NOMO-1 treated with DMSO at 0.1 percent for 48 hours (cell line): ENCODE measurements at regions not wholly inside any gene's neighbourhood (a gene's known extent, or its start where the extent isn't known, plus 50 kb on each side); places are given as distances from the start of the nearest gene placed in this dataset.

Source experiments
- DNase-seq: peaks from one replicate; lab custom pipeline; 2025; ENCODE audit not compliant: unreplicated experiment; lab: John Stamatoyannopoulos, UW

GRCh38 chr9:78491402-78491801, 194.5 kb downstream of the PSAT1 start:
- no peak for DNase-seq

- no peak for DNase-seq
Observed at GRCh38 chr9:78493166-78493742, 196.3 kb downstream of the PSAT1 start.

- no peak for DNase-seq
Observed at GRCh38 chr9:78502566-78502965, 205.6 kb downstream of the PSAT1 start.

GRCh38 chr9:78505546-78505945, 208.6 kb downstream of the PSAT1 start:
- DNase-seq = no peak

- DNase-seq = no peak
Observed at GRCh38 chr9:78507037-78507436, 210.1 kb downstream of the PSAT1 start.

GRCh38 chr9:78510035-78510434, 213.1 kb downstream of the PSAT1 start:
- DNase-seq = no peak

- DNase-seq = no peak
Observed at GRCh38 chr9:78515108-78515507, 218.2 kb downstream of the PSAT1 start.

- no peak for DNase-seq
Observed at GRCh38 chr9:78519786-78520185, 222.9 kb downstream of the PSAT1 start.

GRCh38 chr9:78521680-78522079, 224.8 kb downstream of the PSAT1 start:
- DNase-seq = no peak

GRCh38 chr9:78525986-78526560, 229.1 kb downstream of the PSAT1 start:
- no peak for DNase-seq

GRCh38 chr9:78533500-78533899, 236.6 kb downstream of the PSAT1 start:
- no peak for DNase-seq

- no peak for DNase-seq
Observed at GRCh38 chr9:78539188-78539587, 242.3 kb downstream of the PSAT1 start.

- DNase-seq = no peak
Observed at GRCh38 chr9:78539904-78540303, 243.0 kb downstream of the PSAT1 start.

GRCh38 chr9:78541868-78542443, 245.0 kb downstream of the PSAT1 start:
- no peak for DNase-seq

- DNase-seq = no peak
Observed at GRCh38 chr9:78542491-78543181, 245.7 kb downstream of the PSAT1 start.

GRCh38 chr9:78543353-78543752, 246.4 kb downstream of the PSAT1 start:
- DNase-seq = no peak

GRCh38 chr9:78544230-78544629, 247.3 kb downstream of the PSAT1 start:
- no peak for DNase-seq

GRCh38 chr9:78547831-78548230, 250.9 kb downstream of the PSAT1 start:
- no peak for DNase-seq

GRCh38 chr9:78548670-78549069, 251.7 kb downstream of the PSAT1 start:
- no peak for DNase-seq

- DNase-seq = no peak
Observed at GRCh38 chr9:78549711-78550110, 252.8 kb downstream of the PSAT1 start.

- DNase-seq = no peak
Observed at GRCh38 chr9:78552802-78553201, 255.9 kb downstream of the PSAT1 start.

GRCh38 chr9:78557540-78557939, 260.6 kb downstream of the PSAT1 start:
- no peak for DNase-seq
